Activated CD4-positive, alpha-beta T cell treated with anti-CD3 and anti-CD28 coated beads, Interleukin-2, amount 50 U/mL, for 4 hours (primary cell): ENCODE measurements at regions not wholly inside any gene's neighbourhood (a gene's known extent, or its start where the extent isn't known, plus 50 kb on each side); places are given as distances from the start of the nearest gene placed in this dataset.

Experiments used
- DNase-seq, 2 experiments: peaks; one replicate each; pipeline ENCODE4 v3.0.0-alpha.2; 2020

DNA sequence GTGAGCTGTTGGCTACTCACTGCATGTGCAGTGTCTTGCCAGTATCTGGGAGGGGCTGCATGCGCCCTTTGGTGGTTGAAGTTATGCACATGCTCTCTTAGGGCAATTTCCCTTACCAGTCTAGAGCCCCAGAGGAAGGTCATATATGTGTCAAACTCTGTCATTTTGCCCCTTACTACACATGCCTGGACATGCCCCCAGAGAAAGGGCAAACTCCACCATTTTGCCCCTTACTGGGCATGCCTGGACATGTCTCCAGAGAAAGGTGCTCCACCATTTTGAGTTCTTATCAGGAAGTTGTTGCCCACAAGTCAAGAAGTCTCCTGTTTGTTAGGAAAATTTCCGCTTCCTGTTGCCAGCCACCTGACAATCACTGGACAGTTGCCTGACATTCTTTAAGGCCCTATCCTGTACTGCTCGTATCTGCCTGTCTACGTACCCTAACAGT, 56.4 kb upstream of the PLAC8 start:
- no peak for DNase-seq
